ENCODE measurements at regions not wholly inside any gene's neighbourhood (a gene's known extent, or its start where the extent isn't known, plus 50 kb on each side); places are given as distances from the start of the nearest gene placed in this dataset.
"Not testable (repeated sequence)": the region's sequence is repeated elsewhere in the genome, so short reads cannot be mapped to it uniquely, and the experiment has no call there.

DNA sequence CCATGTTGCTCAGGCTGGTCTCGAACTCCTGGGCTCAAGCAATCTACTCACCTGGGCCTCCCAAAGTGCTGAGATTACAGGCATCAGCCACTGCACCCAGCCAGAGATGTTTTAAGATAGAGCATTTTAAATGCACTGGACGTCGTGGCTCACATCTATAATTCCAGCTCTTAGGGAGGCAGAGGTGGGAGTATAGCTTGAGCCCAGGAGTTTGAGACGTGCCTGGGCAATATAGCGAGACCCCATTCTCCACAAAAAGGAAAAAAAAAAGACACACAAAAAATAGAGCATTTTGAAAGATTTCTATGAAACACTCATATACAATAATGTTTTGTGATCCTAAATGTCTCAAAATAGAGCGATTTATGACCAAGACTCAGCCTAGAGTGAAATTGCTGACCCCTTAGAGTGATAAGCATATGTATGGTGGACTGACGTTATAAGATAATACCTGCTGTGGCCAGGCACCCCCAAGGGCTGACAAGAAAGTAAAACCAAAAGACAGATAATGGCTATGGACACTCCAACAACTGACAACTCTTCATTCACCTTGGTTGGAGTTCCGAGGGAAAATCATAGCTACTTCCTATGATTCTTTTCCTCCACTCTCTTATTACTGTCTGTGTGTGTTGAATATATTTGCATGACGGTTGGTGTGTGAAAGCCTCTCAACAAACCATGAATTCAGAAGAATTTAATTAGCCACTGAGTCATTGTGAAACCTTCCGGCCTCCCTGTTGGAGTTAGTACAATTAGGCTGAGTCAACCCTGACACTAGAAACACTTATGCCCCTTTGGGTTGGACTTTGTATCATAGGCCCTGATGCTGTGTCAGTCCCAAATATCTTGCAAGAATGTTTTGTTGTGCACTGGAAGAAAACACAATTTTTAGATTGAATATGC lies 526.5 kb upstream of the NUDT12 start:
- no peak for DNase-seq

DNA sequence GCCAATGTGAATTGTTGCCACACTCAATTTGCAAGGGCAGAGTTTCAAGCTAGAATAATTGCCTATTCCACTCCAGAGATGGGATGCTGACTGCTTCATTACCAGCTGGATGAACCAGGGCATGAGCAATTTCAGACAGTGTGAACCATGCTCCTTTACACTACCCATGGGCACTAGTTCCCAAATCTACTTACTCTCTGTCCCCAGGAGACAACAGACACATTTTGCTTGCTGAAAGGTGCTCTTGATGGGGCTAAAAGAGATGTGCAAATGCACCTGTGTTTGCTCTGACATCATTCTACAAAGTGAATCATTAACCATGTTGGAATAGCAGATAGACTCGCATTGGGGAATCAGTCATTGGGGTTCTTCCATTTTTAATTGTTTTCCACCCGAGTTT lies 522.3 kb upstream of the NUDT12 start:
- DNase-seq = no peak

DNA sequence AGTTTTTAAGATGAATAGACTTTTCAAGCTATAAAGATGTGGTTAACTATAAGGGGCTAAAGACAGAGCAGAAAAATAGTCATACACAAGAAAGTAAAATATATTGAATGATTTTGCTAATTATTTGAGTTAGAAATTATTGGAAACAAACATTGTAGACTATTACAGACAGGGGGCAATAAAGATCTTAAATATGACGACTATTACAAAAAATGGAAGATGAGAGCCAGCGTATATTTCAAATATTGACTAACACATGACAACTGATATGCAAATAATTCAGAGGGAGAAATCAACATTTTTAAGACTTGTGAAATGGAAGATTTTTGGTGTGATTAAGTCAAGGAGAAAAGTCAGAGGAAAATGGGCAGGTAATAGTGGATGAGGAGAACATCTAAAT lies 520.2 kb upstream of the NUDT12 start:
- DNase-seq = no peak

DNA sequence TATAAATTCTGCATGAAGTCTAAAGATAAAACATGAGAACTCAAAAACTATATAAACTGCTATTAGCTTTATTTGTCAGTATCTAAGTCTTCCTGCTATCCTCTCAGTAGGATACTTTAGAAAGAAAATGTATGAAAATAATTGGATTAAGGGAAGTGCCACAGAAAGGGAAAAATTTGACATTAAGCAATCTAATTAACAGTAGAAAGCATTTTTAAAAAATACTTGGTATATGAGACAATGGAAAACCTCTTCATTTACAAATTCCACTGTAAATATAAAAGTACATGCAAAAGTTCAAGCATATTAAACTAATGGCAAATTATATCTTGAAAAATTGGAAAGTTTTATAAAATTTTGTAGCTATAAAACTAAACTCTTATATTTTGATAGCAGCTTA lies 518.6 kb upstream of the NUDT12 start:
- no peak for DNase-seq

DNA sequence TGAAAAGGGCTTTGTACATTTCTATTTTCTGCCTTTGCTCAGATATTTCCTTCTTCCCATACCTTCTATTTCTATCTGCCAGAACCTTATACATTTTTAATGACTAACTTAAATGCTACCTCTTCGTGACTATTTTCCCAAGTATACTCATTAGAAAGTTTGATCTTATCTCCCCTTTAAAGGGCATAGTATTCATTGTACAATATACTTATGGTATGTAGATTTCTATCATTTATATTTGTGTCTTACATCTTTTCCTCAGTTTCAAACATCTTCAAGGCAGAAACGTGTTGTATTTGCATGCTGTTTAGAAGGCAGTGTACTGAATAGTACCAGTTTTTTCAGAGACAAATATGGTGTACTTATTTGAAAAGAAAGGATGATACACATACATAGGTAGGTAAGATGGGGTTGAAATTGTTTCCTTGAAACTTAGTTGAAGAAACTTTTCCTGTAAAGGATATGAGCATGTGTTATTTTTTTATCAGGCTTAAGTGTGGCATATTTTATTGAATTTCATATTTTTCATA lies 518.1 kb upstream of the NUDT12 start:
- no peak for DNase-seq

DNA sequence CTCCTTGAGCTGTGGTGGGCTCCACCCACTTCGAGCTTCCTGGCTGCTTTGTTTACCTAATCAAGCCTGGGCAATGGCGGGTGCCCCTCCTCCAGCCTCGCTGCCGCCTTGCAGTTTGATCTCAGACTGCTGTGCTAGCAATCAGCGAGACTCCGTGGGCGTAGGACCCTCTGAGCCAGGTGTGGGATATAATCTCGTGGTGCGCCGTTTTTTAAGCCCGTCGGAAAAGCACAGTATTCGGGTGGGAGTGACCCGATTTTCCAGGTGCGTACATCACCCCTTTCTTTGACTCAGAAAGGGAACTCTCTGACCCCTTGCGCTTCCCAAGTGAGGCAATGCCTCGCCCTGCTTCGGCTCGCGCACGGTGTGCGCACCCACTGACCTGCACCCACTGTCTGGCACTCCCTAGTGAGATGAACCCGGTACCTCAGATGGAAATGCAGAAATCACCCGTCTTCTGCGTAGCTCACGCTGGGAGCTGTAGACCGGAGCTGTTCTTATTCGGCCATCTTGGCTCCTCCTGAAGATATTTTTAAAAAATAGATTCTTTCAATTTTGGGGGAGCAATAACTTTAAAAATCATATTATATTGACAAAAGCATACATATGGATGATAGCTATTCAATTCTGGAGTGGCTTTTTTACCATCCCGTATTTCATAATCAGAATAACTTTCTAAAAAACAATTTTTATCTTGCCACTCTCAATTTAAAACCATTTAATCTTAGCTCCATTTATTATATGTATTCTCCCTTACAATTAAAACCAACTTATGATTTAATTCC lies 517.5 kb upstream of the NUDT12 start:
- not testable (repeated sequence) for DNase-seq

DNA sequence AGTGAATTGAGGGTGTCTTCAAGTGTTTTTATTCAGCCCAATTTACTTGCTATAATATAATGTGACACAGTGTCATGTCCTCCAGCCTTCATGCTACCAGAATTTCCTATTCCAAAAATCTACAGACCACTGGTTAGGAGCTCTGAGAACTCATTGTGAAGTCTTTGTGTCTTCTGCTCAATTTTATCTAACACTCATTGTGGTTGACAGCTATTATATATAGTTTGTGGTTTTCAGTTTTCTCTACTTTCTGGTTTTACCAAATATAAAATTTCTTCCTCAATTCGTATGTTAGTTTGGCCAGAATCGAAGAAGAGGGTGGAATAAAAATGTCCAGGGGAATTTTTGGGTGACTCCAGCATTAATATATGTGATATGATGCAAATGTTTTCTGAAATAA lies 509.3 kb upstream of the NUDT12 start:
- DNase-seq = no peak

DNA sequence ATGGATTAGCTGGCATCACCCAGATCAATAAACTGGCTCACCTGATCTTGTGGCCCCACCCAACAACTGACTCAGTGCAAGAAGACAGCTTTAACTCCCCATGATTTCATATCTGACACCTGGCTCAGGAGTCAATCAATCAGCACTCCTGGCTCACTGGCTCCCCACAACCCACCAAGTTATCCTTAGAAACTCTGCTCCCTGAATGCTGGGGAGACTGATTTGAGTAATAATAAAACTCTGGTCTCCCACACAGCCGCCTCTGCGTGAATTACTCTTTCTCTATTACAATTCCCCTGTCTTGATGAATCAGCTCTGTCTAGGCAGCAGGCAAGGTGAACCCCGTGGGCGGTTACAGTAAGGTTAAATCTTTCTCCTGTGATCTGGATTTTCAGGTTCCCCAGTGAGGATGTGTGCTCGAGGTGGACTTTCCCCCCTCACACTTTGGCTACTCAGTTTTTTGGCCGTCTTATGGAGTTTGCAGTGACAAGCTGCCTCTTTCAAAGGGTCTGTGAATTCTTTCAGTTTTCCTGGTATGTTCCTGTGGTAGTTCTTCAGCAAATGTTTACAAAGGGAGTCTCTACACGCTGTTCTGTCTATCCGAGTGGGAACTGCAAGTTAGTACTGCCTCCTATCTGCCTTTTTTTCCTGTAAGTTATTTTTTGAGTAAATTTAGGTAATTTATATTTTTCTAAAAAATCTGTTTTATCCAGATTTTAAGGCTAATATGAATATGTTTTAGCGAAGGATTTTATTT lies 500.2 kb upstream of the NUDT12 start:
- DNase-seq = no peak

DNA sequence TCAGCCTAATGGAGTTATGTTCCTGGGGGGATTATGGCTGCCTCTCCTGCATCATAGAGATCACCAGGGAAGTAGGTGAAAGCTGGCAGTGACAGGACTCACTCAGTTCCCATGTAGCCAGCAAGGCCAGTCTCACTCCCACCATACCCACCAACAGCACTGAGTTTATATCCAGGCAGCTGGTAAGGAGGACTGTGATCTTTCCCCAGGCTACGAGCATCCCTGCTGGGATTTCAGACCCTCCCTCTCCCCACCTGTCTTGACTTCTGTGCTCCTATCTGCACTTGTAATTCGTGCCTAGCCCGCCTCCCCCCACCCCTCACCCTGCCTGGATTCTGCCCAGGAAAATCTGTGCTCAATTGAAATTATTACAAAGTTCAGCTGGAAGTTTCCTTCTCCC lies 499.1 kb upstream of the NUDT12 start:
- DNase-seq = no peak

DNA sequence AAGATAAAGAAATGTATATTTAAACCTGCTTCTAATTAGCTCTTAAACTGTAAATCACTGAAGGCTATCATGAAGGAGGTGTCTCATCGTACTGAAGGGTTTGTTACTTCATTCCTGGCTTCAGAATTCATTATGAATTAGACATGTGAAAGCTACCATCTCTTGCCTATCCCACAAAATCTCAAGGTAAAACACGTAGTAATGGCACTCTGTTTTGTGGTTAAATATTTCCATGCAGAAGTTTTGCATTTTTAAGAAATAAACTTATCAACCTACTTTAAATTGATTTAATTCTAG lies 490.7 kb upstream of the NUDT12 start:
- DNase-seq = no peak

DNA sequence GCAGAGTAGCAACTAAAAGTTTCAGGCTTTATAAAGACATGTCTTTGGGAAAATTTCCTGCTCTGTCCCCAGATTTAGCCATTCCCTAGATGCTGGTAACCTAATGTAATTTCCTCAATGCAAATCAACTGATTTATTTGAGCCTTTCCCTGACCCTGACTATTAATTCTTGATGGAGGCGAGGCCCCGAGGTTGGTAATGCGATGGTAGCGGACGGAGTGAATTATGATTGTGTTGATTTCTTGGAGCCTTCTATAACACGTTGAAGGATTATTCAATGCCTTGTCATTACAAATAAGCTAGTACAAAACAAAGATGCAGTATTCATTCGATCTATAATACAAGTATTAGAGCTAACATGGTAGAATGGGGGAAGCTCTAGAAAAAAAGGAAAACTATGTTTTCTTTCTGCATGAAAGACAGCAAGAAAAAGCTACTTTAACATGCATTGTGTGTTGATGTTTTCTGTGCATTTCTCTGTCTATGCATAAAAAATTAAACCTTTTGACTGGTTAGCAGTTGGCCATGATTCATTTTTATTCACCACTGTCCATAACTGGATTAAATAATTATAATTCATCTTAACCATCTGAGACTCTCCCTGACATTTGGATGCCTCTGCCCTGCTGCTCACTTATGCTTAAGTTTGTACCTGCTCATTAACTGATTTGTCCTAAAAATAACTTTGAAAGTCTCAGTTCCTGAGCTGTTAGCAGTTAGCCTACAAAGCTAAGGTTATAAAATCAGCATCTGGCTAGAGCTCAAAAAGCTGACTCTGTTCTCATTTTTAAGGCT lies 490.2 kb upstream of the NUDT12 start:
- no peak for DNase-seq

DNA sequence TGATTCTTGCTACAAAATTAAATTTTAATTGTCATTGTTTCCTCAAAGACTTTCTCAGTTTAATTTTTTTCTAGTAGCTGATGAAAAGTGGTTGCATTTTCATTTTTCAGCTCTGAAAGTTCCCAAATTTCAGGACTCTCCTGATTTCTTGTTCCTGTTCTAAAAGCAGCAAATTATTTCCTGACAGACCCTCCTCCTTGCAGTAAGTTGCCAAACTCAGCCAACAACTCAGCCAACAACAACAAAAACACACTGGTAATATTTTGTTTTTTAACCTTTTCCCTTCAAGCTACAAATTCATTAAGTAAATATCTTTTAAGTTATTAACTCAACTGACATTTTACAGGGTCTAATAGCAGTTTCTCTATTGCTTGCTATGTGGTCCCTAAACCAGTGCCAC lies 487.8 kb upstream of the NUDT12 start:
- no peak for DNase-seq

DNA sequence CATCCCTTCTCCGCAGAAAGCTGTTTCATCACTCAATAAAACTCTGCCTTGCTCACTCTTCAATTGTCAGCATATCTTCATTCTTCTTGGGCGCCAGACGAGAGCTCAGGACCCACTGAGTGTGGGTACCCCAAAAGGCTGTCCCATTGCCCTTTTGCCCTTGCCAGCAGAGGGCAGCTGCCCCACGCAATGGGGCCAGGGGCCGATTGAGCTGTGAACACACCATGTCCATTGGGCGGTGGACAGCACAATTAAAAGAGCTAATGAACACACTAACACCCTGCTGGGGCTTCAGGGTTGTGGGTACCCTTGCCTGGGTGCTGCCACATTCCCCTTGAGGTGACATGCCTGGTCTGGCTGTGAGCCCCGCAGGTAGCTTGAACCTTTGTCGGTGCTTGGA lies 487.2 kb upstream of the NUDT12 start:
- DNase-seq = no peak

DNA sequence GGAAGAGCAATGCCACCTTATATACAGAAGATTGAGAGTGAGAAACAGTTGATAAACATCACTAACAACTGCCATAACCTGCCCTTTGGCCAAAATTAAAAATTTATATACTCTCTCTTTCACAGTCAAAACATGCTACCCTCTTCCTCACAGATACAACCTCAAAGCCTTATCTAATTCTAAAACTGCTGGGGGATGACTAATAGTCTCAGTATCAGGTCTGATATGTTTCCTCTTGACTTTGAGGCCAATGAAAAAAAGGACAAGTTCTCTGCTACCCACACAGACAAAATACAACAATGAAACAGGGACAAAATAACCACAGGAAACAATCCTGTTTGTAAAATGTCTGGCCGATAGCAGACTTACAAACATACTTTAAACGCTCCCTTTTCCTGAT lies 485.6 kb upstream of the NUDT12 start:
- no peak for DNase-seq

DNA sequence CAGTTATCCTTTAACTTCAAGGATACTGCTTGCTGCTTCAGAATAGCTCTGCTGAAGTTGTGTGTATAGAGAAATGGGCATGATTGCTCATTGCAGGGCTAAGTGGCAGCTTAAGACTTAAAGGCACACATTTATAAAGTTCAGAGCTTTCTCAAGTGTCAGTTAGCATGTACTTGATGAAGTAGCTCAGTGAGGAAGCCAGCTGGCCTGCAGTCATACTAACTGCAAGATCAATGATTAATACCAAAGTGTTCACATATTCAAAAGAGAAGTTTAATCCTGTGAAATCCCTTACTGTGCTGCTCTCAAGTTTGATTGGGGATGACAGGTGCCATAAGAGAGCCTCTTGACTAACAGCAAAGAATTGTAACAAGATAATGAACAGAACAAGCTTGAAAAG lies 483.4 kb upstream of the NUDT12 start:
- no peak for DNase-seq

DNA sequence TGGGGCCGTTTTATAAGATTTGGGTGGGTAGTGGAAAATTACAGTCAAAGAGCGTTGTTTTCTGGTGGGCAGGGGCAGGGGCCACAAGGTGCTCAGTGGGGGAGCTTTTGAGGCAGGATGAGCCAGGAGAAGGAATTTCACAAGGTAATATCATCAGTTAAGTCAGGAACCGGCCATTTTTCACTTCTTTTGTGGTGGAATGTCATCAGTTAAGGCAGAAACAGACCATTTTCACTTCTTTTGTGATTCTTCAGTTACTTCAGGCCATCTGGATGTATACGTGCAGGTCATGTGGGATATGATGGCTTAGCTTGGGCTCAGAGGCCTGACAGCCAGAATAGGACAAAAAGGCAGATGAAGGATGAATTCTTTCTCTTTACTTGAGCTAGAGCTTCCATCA lies 477.3 kb upstream of the NUDT12 start:
- not testable (repeated sequence) for DNase-seq

DNA sequence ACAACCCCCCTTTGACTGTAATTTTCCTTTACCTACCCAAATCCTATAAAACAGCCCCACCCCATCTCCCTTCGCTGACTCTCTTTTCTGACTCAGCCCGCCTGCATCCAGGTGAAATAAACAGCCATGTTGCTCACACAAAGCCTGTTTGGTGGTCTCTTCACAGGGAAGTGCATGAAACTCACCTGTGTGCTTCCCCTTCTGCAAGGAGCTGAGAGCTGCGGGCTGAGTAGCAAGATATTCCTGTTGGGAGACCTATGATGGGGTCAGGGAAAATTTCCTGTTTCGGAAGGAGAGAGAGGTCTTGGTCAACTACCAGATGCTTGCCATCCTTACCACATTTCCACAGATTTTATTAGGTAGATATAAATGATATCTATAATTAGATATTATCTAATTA lies 474.5 kb upstream of the NUDT12 start:
- not testable (repeated sequence) for DNase-seq

DNA sequence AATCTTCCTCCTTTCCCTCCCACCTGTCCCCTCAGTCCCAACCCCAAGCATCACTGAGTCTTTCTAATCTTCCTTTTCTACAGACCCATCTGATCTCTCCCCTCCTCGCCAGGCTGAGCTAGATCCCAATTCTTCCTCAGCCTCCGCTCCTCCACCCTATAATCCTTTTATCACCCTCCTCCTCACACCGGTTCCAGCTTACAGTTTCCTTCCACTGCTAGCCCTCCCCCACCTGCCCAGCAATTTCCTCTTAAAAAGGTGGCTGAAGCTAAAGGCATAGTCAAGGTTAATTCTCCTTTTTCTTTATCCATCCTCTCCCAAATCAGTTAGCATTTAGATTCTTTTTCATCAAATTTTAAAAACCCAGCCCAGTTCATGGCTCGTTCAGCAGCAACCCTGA lies 470.6 kb upstream of the NUDT12 start:
- not testable (repeated sequence) for DNase-seq

DNA sequence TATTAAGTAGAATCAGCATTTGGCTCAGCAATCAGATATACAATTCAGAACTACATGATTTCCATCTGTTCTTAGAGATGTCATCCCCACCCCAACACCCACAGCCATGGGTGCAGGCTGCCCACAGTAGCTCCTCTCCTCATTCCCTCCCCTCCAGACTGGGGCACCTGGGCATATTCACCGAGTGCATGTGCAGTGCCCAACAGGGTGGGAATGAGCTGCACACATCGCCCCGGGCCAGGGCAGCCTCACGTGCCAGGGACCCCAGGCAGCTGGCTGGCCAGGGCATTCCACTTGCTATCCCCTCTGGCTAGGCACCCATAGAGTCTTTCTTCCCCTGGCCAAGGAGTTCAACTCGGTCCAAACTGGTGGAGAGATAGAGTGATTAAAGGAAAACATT lies 461.9 kb upstream of the NUDT12 start:
- DNase-seq = no peak

DNA sequence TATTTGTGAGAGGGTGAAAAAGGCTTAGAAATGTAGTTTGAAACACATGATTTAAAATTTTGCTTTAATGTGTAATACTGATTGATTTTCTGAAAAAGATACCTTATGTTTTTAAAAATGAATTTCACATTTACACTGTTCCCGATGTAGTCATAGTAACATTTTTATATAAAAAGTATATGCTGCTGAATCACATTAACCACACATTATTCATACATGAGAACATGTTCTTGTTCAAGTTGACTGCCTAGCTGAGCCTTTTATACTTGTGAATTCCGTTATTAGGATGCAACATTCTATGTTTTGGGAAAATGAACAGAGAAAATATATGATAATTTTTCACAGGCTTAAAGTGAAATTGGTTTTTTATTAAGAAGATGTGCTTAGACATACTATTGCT lies 461.1 kb upstream of the NUDT12 start:
- no peak for DNase-seq

DNA sequence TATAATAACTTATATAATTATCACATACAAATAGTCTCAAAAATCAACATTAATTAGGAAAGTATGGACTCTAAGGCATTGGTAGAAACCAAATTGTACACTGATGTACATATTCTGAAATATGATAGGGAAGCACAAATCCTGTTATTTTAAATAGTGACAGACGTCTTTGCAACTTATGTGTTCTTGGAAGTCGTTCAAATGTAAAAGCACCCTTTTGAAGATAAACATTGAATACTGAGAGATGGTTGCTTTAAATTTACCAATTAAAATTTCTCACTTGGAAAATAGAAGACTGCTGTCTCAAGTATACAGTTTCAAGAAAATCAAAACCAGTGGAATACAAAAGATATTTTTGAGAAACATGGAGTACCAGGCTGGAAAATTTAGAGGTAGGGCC lies 457.4 kb upstream of the NUDT12 start:
- DNase-seq = no peak

DNA sequence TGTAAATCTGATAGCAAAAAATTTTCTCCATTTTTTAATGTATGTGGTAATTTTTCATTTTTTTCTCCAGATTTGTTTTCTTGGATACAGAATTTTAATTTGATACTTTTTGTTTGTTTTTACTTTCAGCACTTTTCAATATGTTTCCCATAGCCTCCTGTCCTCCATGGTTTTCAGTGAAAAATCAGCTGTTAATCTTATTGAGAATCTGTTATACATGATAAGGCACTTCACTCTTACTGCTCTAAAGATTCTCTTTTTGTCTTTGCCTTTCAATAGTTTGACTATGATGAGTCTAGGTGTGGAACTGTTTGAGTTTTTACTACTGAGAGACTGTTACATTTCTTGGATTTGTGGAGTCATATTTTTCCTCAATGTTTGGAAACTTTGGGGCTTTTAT lies 455.7 kb upstream of the NUDT12 start:
- no peak for DNase-seq

DNA sequence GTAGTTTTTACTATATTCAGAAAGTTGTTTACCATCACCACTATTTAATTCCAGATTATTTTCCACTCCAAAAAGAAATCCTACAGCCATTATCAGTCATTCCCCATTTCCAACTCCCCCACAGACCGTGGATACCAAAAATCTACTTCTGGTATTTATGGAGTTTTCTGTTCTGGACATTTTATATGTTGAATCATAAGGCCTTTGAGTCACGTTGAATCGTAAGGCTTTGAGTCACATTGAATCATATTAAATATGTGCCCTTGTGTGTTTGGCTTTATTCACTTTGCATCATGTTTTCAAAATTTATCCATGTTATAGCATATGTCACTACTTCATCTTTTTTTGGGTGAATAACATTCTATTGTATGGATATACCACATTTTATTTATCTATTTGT lies 454.1 kb upstream of the NUDT12 start:
- DNase-seq = no peak
